ENCODE measurements at regions not wholly inside any gene's neighbourhood (a gene's known extent, or its start where the extent isn't known, plus 50 kb on each side); places are given as distances from the start of the nearest gene placed in this dataset.
"Not testable (repeated sequence)": the region's sequence is repeated elsewhere in the genome, so short reads cannot be mapped to it uniquely, and the experiment has no call there.

GRCh38 chr6:1210631-1211030 is 101.3 kb upstream of the FOXQ1 start:
- ATAC-seq; DNase-seq; intact Hi-C loops (cut with micrococcal nuclease): not testable (repeated sequence)

GRCh38 chr6:1208876-1209275 is 103.0 kb upstream of the FOXQ1 start:
- ATAC-seq (no peak), DNase-seq (no peak)
- intact Hi-C loops (cut with micrococcal nuclease): no loop called here

- intact Hi-C loops (cut with micrococcal nuclease): no loop called here
- ATAC-seq: no peak
- DNase-seq: no peak
Measured at GRCh38 chr6:1203546-1203945, 108.4 kb upstream of the FOXQ1 start.

GRCh38 chr6:1202201-1202600 is 109.7 kb upstream of the FOXQ1 start:
- intact Hi-C loops (cut with micrococcal nuclease): no loop called here
- ATAC-seq (no peak), DNase-seq (no peak)

DNA sequence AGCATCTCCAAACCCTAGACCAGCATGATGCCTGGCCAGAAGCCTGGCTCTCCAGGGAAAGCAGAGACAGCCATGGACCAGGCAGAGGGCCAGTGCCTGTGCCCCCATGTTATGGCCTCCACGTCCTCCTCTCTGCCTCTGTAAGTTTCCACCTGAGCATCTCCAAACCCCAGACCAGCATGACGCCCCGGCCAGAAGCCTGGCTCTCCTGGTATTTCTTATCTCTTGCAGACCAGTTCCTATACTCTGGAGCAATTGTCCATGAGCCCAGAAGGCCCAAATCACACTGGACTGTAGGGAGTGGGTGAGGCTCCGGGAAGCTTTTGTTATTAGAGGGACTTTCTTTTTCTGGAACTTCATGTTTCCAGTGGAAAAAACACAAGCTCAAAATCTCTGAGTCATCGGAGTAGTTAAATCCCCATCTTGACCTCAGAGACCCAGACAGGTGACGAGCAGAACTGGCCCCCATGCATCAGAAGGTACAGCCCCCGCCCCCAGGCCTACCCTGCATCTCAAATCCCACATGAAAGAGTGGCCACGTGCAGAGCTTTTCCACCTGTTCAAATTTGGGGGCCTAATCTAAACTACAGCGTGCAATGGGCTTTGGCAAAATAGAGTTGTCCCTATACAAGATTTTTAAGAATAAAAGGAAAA is 110.2 kb upstream of the FOXQ1 start:
- DNase-seq: no peak
- intact Hi-C loops (cut with micrococcal nuclease): no loop called here
- ATAC-seq: no peak

- ATAC-seq (no peak), DNase-seq (no peak)
- intact Hi-C loops (cut with micrococcal nuclease): no loop called here
Measured at GRCh38 chr6:1200409-1201101, 111.3 kb upstream of the FOXQ1 start.

- intact Hi-C loops (cut with micrococcal nuclease): no loop called here
- DNase-seq: no peak
- ATAC-seq: no peak
Measured at GRCh38 chr6:1200081-1200408, 111.9 kb upstream of the FOXQ1 start.

GRCh38 chr6:1197309-1197708 is 114.6 kb upstream of the FOXQ1 start:
- intact Hi-C loops (cut with micrococcal nuclease): no loop called here
- ATAC-seq: no peak
- DNase-seq: no peak

- no peak for ATAC-seq
- intact Hi-C loops (cut with micrococcal nuclease): no loop called here
- no peak for DNase-seq
Measured at GRCh38 chr6:1191141-1191630, 120.7 kb upstream of the FOXQ1 start.

DNA sequence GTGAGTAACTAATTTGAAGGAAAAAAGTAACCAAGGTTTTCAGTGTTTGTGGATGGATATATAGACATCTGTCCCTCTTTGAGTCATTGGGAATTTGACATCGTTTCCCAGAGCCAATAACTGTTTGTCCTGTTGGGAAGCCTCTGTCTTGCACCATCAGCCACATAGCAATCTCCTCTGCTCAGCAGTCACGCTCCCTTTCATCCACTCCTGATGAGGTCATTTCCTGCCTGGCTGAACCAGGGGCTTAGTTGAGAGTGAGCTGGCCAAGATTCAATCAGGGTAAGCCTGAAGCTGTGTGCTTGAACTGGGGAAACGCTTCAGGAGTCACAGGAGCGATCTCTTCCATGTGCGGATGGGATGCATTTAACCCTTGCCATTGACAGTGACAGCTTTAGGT is 121.5 kb upstream of the FOXQ1 start:
- intact Hi-C loops (cut with micrococcal nuclease): no loop called here

DNA sequence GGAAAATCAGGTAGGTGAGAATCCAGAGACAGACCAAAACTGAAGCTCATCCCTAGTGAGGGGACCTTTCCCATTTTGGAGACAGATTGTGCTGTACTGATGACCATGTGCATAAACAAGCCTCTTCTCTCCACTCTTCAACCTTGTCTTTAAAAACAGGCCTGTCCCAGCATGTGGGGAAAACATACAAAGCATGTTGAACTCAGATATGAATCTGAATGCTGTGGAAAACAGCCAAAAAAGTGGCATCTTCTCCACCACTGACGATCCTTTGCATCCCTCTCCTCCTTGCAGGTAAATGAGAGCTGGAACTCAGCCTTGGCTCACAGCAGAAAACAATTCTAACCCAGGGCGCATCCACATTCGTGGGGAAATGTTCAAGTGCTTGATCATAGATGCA is 123.7 kb upstream of the FOXQ1 start:
- no peak for DNase-seq
- ATAC-seq: no peak
- intact Hi-C loops (cut with micrococcal nuclease): no loop called here

More for the DNA sequence above, 121.5 kb upstream of the FOXQ1 start:
- no peak for ATAC-seq
- DNase-seq: no peak

DNA sequence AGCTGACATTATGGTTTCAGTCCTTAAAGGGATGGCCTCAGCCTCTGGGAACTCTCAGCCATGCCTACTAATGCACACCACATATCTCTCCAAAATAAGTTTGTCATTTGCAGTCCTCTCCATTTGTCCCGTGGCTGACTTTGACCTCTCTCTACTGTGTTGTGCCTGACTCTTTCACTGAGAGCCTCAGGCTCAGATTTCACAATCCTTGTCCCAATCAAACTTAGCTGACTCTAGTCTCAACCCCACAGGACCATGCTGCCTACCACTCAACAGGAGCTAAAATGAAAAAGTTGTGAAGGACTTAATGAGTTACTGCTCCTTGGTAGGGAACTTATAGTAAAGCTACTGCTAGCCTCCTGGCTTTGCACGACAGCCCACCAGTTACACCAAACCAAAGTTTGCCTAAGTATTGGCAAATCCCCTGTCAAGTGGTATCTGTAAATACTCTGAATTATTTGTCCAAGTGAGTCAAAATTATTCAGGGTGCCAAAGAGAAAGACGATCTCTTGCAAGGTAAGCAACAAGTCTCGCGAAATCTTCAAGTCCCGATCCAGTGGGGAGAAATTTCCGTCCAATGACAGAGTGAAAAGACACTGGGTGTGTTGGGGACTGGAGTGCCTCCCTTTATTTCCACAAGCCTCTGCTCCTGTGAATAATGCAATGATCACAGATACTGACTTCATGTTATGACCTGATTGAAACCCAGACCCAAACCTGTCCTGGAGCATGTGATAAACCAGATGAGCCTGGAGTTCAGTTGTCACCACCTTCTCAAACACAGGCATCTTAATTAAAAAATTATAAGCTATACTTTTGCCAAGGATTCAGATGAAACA is 124.4 kb upstream of the FOXQ1 start:
- ATAC-seq (no peak), DNase-seq (no peak)
- intact Hi-C loops (cut with micrococcal nuclease): no loop called here

DNA sequence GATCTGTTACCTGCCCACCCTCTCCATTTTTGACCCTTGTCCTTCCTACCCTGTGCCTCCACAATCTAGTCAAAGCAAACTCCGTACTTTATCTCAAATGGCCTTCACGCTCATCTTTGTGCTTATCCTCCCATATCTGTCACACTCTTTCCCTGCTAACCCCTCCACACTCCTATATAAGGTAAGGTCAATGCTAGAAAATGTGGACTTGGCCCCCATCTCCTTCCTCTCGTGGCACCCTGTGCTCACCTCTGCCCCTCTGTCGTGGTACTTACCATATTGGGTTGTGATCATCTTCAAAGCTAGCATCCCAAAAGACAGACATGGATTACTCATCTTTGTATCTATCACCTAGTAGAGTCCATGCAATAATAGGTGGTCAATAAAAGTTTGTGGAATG is 127.6 kb upstream of the FOXQ1 start:
- ATAC-seq: no peak
- intact Hi-C loops (cut with micrococcal nuclease): no loop called here
- no peak for DNase-seq

DNA sequence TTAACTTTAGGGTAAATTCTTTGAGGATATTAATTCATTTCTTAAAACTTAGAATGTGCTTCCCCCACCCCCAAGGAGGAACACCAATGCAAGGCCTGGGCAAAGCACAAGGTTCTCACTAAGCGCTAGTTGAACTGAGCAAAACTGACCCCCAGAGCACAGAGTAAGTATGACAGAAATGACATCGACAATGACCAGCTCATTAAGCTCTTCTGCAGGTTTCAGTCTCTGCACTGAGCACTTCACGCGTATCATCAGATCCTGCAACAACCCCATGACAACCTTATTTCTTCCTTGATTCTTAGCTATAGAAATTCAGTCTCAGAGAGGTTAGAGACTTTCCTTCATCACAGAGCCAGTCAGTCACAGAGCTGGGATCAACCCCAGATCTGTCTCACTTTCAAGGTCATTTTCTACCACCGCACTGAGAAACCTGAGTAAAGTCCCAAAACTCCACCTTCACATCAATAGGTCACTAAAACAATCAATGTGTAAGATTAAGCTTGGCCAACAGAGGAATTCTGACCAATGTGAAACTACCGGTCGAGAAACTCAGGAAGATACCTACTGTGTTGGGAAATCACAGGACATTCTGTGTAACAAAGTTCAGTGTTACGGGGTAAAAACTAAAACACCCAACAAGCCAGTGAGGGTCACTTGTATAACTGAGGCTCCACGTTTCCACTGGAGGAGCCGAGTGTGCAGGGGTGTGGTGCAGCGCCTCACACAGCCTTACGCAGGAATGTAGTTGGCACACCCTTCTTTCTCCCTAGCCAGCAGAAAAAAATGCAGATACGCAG is 129.0 kb upstream of the FOXQ1 start:
- DNase-seq: no peak
- ATAC-seq: no peak
- intact Hi-C loops (cut with micrococcal nuclease): no loop called here

GRCh38 chr6:1181939-1182605 is 129.8 kb upstream of the FOXQ1 start:
- DNase-seq: no peak
- no peak for ATAC-seq
- intact Hi-C loops (cut with micrococcal nuclease): no loop called here

DNA sequence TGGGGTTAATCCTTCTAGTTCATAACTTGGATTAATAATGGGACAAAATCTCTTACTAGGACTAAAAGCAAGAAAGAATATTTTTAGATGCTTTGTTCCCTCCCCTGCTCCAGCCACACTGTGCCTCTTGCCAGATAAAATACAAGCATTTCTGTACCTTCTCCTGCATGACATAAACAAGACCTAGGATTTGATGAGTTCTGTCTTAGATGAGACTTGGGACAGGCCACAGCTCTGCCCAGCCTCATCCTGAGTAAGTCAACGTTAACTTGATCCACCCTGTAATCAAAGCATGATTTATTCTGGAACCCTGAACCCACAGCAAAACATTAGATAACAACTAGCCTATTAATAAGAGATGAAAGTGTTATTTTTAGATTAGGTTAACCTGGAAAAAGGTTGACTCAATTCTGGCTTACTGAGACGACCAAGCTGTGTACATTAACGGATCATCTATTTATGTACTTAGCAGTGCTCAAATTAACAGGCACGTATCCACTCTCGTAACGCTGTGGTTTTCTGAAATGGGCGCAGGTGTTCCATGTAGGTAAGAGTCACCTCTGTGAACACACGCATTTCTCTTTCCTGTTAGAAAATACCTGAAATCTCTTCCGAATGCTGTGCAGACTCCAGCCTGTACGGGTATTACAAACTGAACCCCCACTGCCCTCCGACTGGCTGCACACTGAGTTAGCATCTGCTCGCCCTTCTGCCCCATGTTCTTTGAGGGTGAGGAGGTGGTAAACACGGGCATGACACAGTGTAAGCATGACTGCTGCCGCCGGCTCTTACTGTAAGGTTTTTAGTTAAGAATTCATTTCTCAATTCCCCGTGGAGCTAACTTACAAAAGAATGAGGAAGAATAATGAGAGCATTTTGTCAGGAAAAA is 132.1 kb upstream of the FOXQ1 start:
- DNase-seq (no peak), ATAC-seq (no peak)
- intact Hi-C loops (cut with micrococcal nuclease): no loop called here

DNA sequence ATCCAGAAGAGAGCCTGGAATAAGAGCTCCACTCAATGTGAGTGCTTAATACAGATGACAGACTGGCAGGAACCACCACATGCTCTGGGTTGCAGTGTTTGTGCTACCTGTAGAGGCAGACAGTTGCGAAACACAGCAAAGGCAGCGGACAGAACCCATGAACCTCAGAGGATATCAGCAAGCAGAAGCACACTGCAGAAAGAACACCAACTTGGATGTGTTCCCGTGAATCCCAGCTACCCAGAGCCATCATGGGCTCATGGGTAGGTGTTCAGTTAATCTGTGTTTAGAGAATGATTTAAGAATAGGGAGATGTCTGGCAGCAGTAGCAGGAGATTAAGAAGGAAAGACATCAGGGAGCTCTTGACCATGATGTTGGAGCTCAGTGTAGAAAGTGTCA is 133.3 kb upstream of the FOXQ1 start:
- DNase-seq (no peak), ATAC-seq (no peak)
- intact Hi-C loops (cut with micrococcal nuclease): no loop called here

DNA sequence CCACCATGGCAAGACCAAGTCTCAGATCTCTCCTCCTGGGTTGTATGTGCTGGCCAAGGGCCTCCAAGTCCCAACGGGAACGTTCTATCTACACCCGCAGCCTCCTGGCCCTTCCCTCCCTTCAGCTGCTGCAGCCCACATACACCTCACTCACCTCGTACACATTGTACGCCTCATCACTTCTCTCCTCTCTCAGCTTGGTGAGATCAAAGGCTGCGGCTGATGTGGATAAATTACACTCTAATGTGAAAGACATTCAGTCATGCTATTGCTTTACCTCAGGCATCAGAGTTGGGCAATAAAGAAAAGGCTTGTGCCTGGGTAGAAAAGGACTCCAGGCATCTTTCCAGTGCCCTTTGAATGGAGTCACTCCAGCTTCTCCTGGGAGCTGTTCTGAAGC is 135.3 kb upstream of the FOXQ1 start:
- ATAC-seq: no peak
- intact Hi-C loops (cut with micrococcal nuclease): no loop called here

More for the DNA sequence above, 135.3 kb upstream of the FOXQ1 start:
- DNase-seq: no peak

All from left ventricle myocardium superior (tissue), 1 donor.